ENCODE measurements at regions not wholly inside any gene's neighbourhood (a gene's known extent, or its start where the extent isn't known, plus 50 kb on each side); places are given as distances from the start of the nearest gene placed in this dataset.
"Not testable (repeated sequence)": the region's sequence is repeated elsewhere in the genome, so short reads cannot be mapped to it uniquely, and the experiment has no call there.

DNA sequence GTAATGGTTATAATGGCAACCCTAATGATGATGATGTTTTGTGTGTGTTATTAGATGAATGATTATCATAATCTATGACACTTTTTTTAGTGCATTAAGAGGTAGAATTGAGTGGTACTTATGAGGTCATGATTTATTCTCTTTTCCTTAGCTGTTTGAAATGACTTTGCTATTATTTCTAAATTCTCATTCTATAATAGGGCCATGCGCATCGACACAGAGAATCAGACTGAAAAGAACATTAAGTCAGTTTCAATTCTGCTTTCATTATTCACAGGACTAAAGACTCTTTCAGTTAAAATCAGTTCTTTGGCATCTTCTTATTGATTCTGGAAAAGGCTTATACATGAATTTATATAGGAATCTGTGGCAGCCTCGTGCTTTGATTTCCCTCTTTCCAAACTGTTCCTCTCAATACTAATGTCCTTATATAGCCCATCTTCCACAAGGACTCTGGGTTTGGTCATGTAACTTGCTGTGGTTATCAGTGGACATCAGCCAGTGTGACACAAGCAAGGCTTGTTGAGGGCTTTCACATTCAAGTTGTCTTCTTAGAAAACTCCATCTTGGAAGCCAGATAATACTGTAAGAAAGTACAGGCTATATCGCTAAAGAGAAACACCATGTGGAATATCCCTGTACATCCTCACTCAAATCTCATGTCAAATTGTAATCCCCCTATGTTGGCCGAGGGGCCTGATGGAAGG is 140.3 kb upstream of the CHD1 start:
- DNase-seq, result no peak

DNA sequence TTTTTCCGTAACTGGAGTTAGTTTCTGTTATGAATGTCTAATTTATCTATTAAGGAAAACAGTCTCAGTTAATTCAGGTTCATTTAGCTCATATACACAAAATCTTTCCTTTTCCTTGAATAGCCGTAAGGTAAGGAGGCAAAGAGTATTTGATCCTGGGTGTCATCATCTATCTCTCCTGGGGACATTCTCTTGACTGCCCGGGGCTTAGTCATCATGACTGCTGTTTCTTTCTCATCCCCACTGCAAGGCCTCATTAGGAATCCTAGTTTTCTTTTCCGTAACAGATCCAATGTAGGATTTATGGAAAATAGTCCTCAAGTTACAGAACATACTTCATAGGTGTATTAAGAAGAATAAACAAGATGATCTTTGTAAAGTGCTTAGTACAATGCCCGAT is 134.9 kb upstream of the CHD1 start:
- DNase-seq, result no peak

DNA sequence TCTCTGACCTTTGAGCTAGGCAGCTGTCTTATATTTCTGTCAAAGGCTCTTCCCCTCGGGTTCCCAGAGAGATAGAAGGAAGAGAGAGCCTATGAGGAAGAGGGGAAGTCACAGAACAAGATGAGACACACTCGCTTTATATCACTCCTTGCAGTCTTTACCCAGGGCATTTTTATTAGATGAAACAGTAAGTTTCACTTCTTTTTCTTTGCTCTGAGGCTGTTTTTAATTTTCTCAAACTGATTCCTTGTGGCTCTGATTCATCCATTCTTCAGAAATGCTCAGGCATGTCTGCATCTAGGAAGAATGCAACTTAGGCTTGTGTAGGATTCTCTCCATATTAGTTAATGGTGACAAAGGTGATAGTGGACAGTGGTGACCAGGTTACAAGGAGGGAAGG is 132.9 kb upstream of the CHD1 start:
- DNase-seq, result no peak

DNA sequence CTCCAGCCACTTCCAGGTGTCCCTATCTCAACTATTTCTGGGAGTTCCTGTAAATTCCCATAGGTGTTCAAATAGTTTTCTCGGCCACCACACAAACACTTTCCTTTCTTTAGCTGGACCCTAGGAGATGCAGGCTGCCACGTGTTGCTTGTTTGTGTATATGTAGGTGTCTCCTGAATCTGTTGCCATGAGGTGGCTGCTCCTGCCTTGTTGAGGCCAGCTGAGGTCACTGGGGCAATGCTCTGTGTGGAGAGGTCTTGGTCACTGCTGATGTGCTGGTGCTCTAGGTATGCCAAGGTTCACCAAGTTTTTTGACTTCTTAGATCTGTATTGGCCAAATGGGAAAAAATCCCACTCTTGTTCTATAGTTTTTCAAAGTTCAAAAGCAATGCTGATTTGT is 132.5 kb upstream of the CHD1 start:
- no peak for DNase-seq

DNA sequence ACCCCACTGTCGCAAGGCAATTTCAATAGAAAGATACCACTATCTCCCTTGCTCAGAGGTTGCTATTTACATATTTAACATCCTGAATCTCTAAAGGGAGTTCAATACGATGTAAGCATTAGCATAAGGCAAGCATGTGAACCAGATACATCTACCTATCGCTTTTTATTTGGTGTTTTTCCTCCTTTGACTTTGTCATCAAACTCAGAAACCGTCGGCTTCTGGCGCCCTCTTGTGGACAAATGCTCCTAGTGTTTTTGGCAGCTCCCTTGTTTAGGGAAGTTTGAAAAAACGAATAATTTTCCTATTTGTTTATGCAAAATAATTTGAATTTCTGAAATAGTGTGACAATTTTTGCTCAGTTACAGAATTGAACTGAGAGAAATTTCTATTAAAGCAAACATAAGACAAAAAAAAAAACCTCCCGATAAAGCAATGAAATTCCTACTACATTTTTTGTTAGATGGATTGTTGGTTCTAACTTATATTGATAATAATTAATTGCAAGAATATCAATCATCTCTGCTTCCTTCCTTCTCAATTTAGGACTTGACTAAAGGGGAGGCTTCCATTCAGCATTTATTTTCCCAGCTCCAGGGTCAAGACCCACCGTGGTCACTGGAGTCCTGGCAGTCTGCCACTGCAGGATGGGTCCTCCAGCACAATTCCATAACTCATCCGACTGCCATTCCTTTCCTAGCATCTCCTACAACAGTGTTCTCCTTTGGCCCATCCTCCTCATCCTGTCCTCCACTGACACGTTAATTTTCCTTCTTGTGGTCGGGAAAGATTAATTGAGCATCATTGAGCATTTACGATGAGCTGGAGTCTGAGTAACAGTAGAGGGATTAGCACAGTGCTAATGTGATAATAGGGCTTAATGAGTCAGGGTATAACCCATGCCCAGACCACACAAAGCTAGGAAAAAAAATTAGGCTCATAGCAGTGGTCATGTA is 131.8 kb upstream of the CHD1 start:
- peak in 40 of 51 donors; percentile 2 to 79 (median 28) for DNase-seq

DNA sequence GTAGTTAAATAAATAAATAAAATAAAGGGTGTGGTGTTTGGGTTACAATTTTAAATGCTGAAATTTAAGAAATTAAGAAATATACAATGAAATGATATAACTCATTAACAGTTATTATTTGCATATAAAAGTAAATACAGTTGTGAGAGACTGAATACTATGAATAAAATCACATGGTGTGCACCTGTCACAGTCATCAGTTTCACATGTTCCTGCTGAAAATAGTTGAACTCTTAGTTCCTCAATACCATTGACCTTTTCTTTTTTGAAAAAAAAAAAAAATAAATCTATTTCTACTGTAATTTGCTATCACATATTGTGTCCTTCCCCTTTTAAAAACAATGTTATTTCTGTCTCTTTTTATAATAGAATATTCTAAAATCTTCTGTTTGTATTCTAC is 130.9 kb upstream of the CHD1 start:
- DNase-seq, result no peak

DNA sequence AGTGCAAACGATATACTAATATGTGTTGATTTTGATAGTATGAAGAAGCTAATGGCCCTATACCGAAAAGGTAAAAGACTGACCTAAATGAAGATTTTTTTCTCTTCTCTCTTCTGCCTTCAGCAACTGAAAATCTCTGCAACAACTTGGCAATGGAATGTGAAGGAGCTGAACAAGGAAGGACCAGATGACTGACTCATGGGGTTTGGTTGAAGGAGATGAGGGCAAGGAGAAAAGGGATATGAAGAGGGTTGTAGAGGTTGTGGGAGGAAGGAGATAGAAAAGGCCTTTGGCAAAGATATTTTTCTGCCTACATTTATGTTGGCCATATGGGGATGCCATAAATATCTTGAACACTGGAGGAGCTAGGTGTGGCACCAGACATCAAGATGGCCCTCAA is 129.7 kb upstream of the CHD1 start:
- DNase-seq, result no peak

DNA sequence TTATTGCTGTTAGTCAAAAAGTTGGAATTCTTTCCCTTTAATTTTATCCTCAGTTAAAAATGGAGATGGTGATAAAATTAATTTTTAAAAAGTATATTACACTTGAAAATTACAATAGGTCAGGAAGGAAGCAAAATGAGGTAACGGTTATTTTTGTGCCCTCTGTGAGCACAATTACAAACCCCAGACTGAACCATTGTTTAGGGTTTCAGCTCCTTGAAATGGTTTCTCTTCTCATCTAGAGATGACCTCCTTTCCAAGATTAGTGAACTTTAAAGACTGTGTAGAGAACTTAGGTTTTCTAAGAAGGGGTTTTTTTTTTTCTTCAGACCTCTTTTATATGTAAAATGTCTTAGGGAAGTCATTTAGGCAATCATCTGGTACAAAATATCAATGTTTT is 126.2 kb upstream of the CHD1 start:
- no peak for DNase-seq

DNA sequence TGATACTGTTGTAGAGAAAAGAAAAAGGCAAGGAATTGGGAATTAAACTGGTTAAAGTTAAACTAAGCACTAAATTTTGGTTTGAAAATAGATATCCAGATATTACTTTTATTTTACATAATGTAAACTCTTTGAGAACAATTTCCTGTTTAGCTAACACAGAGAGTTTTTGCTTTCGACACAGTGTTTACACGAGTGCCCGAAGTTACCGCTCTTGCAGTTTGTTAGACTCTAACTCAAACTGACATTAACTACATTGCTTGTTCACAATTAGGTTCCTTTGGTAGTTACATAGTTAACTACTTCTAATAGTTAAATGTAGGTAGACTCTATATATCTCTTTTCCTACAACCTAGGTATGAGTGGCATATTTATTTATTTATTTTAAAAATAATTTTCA is 117.1 kb upstream of the CHD1 start:
- no peak for DNase-seq

DNA sequence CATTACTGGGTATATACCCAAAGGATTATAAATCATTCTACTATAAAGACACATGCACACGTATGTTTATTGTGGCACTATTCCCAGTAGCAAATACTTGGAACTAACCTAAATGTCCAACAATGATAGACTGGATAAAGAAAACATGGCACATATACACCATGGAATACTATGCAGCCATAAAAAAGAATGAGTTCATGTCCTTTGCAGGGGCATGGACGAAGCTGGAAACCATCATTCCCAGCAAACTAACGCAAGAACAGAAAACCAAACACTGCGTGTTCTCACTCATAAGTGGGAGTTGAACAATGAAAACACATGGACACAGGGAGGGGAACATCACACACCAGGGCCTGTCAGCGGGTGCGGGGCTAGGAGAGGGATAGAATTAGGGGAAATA is 114.5 kb upstream of the CHD1 start:
- not testable (repeated sequence) for DNase-seq

DNA sequence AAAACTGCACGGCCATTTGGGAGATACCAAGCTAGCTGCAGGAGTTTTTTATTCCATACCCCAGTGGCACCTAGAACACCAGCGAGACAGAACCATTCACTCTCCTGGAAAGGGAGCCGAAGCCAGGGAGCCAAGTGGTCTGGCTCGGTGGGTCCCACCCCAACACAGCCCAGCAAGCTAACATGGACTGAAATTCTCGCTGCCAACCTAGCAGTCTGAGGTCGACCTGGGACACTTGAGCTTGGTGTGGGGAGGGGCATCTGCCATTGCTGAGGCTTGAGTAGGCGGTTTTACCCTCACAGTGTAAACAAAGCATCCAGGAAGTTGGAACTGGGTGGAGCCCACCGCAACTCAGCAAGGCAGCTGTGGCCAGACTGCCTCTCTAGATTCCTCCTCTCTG is 108.9 kb upstream of the CHD1 start:
- DNase-seq, result no peak

DNA sequence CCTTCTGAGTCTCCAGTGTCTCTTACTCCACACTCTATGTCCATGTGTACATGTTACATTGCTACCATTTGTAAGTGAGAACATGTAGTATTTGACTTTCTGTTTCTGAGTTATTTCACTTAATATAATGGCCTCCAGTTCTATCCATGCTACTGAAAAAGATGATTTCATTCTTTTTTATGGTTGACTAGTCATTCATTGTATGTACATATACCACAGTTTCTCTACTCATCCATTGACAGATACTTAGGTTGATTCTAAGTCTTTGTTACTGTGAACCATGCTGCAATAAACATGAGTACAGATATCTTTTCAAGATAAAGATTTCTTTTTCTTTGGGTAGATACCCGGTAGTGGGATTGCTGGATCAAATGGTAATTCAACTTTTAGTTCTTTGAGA is 107.1 kb upstream of the CHD1 start:
- no peak for DNase-seq

DNA sequence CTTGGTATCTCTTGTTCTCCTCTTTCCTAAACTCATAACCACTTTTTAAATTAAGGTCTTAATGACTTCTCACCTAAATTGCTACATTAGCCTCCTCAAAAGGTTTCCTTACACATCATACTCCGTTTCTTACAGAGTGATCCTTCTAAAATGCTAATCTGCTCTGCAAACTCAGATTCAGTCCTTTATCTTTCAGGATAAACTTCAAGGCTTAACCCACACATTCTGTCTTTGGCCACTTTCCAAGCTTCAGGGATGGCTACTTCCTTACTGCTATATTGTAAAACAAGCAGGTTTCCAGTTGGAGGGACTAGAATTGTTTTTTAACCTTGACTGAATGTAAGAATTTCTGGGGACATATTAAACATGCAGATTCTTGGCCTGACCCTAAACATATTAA is 105.5 kb upstream of the CHD1 start:
- DNase-seq, result no peak

DNA sequence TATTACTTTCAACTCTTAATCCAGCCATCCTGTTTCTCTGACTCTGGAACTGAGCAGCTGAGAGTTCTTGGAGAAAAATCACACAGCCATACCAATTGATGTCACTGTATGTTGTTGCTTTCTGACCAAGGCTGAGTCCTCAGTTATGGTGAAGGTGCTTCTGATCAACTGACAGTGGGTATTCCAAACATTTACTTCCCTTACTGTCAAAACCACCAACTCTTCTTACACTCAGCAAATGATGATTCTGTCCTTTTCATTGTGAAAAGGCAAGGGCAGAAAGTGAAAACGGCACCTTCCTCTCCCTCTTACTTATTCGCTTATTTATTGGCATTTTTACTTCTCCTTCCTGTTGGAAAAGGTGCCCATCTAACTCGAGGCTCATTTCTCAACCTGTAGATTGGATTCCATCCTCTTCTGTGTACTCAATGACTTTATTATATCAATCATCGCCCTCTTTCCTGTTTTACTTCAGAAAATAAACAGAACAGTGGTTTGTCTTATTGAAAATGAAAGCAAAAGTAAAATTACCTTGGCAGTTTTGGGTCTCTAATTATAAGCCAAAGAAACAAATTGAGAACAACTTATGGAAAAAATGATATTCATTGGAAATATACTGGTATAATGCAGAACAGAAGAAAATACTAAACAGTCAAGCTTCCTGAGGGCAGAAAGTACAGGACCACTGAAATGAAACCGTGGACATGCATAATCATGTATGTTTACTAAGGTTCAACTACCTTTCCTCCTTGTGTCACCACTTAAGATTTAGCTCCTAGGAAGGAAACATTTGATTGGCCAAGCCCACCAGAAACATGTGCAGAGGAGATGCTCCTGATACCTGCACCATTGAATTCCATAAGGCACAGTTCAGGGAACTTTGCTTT is 104.5 kb upstream of the CHD1 start:
- DNase-seq, result peak in 1 of 51 donors; percentile 34

DNA sequence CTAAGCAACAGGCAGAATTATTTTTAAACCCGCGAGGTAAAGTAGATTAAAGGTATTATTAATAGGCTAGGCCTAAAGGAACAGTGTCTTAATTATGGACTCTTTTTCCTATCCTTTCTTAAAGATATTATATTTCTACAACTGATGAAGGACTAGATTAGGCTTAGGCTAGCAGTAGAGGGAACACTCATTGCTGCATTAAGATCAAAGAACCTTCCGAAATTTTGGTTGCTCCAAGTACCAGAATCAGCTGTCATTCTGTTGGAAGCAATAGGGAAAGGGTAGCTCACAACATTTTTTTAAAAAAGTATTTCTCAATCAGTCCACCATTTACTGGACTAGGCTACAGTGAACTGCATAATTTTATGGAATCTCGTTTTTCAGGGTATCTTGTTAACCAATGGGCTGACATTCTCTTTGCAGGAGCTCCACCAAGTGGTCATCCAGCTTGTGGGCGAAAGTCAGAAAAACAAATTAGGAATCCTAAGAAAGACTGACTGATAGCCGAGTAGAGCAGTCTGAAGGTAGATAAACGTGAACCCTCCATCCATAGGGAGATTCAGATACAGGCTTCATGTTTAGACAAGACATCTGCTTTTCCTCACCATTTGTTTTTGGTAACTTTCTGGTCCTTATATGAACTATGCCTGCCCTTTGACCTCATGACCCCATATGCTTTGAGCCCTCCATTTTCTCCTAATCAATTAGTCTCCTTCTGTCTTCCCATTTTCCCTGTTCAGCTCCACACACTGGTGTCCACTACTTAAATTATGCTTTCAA is 103.6 kb upstream of the CHD1 start:
- DNase-seq, result peak in 36 of 51 donors; percentile 2 to 71 (median 23)

DNA sequence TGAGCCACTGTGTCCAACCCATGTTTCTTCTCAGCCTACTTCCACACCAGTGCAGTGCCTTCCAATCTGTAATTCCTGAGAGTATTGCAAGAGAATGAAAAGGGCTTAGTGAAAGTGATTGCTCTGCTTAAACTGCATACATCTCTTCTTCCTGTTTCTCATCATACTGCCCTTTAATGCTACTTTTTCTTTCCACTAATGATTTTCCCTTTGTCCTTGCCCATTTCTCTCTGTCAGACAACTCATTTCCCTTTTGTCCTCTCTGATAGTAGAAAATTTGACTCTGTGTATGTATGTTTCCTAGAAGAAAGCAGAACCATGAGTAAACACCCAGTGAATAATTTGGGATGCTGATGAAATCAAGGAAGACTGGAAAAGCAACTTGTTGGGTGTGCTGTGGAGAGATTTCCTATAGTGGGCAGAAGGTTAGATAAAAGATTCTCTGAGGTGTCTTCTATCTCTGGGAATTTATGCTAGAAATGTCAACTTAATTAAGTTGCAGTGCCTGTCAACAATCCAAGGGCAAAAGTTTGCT is 102.2 kb upstream of the CHD1 start:
- no peak for DNase-seq

DNA sequence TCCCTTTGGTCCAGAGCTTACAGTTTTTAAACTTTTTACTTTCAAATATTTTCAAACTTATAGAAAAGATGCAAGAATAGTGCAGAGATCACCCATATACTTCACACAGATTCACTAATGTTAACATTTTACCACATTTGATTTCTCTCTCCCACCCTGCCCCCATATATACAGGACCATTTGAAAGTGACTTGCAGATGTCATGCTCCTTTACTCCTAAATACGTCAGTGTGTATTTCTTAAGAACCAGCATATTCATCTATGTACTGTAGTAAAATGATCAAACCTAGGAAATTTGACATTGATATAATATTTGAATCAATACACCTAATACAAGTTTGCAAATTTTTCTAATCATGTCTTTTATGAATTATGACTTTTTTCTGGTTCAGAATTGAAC is 100.4 kb upstream of the CHD1 start:
- no peak for DNase-seq

DNA sequence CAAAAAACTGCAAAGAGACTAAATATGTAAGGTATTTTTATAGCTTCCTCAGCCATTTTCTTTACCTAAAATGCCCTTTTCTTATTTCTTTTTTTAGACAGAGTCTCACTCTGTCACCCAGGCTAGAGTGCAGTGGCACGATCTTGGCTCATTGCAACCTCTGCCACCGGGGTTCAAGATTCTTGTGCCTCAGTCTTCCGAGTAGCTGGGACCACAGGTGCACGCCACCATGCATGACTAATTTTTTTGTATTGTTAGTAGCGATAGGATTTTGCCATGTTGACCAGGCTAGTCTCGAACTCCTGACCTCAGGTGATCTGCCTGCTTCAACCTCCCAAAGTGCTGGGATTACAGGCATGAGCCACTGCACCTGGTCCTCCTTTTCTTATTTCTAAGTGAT is 99.4 kb upstream of the CHD1 start:
- not testable (repeated sequence) for DNase-seq

DNA sequence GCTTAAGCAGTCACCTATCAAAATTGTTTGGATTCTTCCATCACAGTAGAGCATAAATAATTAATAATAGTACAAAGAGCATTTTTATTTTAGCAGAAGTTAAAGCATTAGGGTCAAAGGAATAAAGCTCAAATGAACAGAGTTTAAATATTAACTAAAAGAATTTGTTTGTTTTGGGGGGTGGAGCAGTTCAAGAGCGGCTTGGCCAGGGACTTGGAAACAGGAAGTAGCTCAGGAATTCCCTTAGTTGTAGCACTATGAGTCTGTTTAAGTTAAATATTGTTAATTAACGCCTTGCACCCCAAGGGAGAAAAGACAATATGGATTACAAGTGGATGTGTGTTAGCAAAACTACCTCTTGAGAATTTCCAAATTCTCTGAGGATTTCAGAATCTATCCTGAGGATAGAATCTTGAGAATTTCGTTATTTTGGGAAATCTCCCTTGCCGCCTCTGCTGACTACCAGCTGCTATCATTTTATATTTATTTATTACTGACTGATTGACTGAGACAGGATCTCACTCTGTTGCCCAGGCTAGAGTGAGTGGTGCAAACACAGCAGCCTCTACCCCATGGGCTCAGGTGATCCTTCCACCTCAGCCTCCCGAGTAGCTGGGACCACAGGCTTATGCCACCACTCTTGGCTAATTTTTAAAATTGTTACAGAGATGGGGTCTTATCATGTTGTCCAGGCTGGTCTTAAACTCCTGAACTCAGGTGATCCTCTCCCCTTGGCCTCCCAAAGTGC is 96.7 kb upstream of the CHD1 start:
- DNase-seq, result no peak

DNA sequence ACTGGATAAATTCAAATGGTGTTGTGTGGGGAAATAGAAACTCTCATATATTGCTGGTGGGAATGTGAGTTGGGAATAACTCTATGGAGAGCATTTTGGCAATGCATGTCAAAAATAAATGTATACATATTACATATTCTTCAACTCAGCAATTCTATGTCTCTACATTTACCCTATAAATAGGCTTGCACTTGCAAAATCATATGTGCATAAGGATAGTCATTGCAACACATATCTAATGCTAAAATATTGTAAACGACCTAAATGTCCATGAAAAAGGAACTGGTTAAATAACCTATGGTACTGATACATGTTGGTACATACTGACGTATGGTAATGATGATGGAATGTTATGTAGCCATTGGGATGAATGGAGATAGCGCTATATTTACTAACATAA is 94.5 kb upstream of the CHD1 start:
- no peak for DNase-seq
